ENCODE measurements at regions not wholly inside any gene's neighbourhood (a gene's known extent, or its start where the extent isn't known, plus 50 kb on each side); places are given as distances from the start of the nearest gene placed in this dataset.

GRCh38 chr1:65681096-65681495 lies 111.6 kb upstream of the PDE4B start:
- DNase-seq (ENCODE audit: low read depth), result peak; percentile 70

GRCh38 chr1:65687428-65688214 lies 105.1 kb upstream of the PDE4B start:
- peak; percentile 83 for DNase-seq (ENCODE audit: low read depth)

GRCh38 chr1:65688215-65688566 lies 104.5 kb upstream of the PDE4B start:
- no peak for DNase-seq (ENCODE audit: low read depth)

GRCh38 chr1:65688848-65689247 lies 103.8 kb upstream of the PDE4B start:
- no peak for DNase-seq (ENCODE audit: low read depth)

GRCh38 chr1:65691152-65691900 lies 101.4 kb upstream of the PDE4B start:
- DNase-seq (ENCODE audit: low read depth), result no peak

- DNase-seq (ENCODE audit: low read depth), result no peak
Observed at GRCh38 chr1:65691972-65692371, 100.7 kb upstream of the PDE4B start.

GRCh38 chr1:65694126-65694525 lies 98.6 kb upstream of the PDE4B start:
- no peak for DNase-seq (ENCODE audit: low read depth)

- DNase-seq (ENCODE audit: low read depth), result no peak
Observed at GRCh38 chr1:65694933-65695332, 97.8 kb upstream of the PDE4B start.

- no peak for DNase-seq (ENCODE audit: low read depth)
Observed at GRCh38 chr1:65698590-65698989, 94.1 kb upstream of the PDE4B start.

- DNase-seq (ENCODE audit: low read depth), result no peak
Observed at GRCh38 chr1:65703853-65704252, 88.8 kb upstream of the PDE4B start.

GRCh38 chr1:65704318-65704717 lies 88.4 kb upstream of the PDE4B start:
- no peak for DNase-seq (ENCODE audit: low read depth)

GRCh38 chr1:65717815-65718454 lies 74.8 kb upstream of the PDE4B start:
- DNase-seq (ENCODE audit: low read depth), result peak; percentile 27

GRCh38 chr1:65719391-65719790 lies 73.3 kb upstream of the PDE4B start:
- DNase-seq (ENCODE audit: low read depth), result no peak

GRCh38 chr1:65722461-65722860 lies 70.2 kb upstream of the PDE4B start:
- no peak for DNase-seq (ENCODE audit: low read depth)

- no peak for DNase-seq (ENCODE audit: low read depth)
Observed at GRCh38 chr1:65724151-65724550, 68.5 kb upstream of the PDE4B start.

- no peak for DNase-seq (ENCODE audit: low read depth)
Observed at GRCh38 chr1:65725064-65725463, 67.6 kb upstream of the PDE4B start.

GRCh38 chr1:65728504-65728903 lies 64.2 kb upstream of the PDE4B start:
- no peak for DNase-seq (ENCODE audit: low read depth)

- DNase-seq (ENCODE audit: low read depth), result no peak
Observed at GRCh38 chr1:65729259-65729658, 63.4 kb upstream of the PDE4B start.

- DNase-seq (ENCODE audit: low read depth), result no peak
Observed at GRCh38 chr1:65734979-65735378, 57.7 kb upstream of the PDE4B start.

GRCh38 chr1:65741993-65742392 lies 50.7 kb upstream of the PDE4B start:
- DNase-seq (ENCODE audit: low read depth), result no peak
